Activated CD4-positive, alpha-beta T cell treated with anti-CD3 and anti-CD28 coated beads, Interleukin-2, Interleukin-6, amounts not matched to agents 100 ng/mL and 50 ng/mL, durations not matched to agents 16 hours and 8 hours (primary cell): ENCODE measurements at regions not wholly inside any gene's neighbourhood (a gene's known extent, or its start where the extent isn't known, plus 50 kb on each side); places are given as distances from the start of the nearest gene placed in this dataset.
"Not testable (repeated sequence)": the region's sequence is repeated elsewhere in the genome, so short reads cannot be mapped to it uniquely, and the experiment has no call there.

Experiments
- DNase-seq: peaks from one replicate; pipeline ENCODE4 v3.0.0-alpha.2; 2020

DNA sequence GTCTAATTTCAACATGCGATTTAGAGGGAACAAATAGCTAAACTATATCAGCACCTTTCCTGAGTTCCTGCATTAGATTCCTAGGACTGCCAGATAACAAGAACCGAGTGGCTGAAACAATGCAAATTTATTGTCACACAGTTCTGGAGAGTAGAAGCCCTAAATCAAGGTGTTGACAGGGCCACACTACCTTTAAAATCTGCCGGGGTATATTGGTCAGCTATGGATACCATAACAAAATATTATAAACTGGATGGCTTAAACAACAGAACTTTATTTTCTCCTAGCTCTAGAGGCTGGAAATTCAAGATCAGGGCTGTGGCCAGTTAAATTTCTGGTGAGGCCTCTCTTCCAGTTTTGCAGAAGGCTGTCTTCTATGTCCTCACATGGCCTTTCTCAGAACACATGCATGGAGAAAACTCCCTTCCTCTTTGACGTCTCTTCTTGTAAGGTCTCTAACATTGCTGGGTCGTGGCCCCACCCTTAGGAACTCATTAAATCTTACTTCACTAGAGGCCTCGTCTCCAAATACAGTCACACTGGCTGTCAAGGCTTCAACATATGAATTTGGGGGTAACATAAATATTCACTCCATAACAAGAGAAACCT, 144.3 kb downstream of the FCRL5 start:
- no peak for DNase-seq

DNA sequence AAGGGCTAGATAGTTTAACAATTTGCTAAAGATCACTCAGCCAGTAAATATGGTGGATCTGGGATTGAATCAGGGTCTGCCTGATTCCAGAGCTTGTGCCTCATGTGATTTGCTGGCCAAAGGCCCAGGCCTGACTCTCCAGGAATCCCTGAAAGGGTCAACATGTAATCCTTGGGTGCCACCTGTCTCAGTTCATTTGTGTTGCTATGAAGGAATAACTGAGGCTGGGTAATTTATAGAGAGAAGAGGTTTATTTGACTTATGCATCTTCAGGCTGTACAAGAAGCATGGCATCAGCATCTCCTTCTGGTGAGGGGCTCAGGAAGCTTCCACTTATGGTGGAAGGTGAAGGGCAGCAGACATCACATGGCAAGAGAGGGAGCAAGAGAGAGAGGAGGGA, 144.9 kb downstream of the FCRL5 start:
- DNase-seq = no peak

DNA sequence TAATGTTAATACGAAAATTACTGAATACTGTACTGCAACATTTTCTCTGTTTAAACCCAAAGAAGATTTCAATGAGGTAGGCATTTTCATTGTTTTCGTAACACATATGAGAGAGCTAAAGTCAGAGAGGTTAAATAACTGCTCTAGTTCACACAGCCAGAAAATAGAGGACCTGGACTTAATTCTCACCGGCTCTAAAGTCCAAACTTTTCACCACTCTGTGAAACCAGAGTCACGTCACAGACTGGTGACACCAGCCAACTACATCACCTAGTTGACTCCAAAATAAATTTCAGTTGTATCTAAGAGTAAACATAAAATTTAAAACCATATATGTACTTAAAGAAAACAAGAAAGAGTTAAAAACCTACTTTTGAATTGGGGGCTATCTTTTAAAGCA, 146.7 kb downstream of the FCRL5 start:
- DNase-seq = no peak

DNA sequence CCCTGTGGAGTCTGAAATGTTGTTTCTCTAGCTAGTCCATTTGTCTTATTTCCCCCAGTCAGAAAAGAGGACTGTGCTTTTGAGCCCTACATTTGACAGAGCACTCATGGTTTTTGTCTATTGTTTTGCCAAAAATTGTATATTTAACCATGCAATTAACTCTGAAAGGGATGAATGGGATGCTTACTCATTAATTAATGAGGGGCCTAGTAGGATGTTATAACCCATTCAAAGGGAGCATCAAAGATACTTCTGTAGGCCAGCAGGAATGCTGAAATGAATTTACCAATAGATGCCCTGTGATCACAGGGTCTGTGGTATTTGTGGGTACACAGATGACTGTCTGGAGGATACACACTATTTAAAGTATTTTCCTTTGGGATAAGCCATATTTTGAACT, 147.7 kb downstream of the FCRL5 start:
- no peak for DNase-seq

DNA sequence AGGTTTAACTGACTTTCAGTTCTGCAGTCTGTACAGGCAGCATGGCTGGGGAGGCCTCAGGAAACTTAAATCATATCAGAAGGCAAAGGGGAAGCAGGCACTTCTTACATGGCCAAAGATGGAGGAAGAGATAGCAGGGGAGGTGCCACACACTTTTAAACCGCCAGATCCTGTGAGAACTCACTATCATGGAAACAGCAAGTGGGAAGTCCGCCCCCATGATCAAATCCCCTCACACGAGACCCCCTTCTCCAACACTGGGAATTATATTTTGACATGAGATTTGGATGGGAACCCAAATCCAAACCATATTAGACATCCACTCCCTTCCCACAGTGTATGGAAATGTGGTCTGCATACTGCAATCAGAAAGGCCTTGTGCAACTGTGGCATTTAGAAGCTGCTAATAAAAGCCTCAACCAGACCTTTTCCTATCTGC, 148.2 kb downstream of the FCRL5 start:
- no peak for DNase-seq

DNA sequence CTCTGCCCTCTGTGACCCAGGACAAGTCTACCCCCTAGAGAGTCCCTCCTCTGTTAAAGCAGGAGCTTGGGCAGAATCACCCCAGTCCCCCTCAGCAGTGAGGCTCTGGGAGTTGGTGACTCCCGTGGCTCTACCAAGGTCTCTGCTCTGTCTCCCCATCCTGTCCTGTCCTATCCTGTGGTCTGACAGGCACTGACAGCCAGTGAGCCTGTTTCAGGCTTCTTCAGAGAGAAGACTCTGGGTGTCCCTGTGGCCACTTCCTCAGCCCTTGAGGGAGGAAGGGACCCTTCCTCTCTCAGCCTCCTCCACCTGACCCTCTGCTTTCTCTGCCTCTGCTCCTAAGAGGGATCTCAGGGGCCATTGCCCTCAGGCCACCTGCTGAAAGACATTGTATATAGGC, 148.7 kb downstream of the FCRL5 start:
- no peak for DNase-seq

DNA sequence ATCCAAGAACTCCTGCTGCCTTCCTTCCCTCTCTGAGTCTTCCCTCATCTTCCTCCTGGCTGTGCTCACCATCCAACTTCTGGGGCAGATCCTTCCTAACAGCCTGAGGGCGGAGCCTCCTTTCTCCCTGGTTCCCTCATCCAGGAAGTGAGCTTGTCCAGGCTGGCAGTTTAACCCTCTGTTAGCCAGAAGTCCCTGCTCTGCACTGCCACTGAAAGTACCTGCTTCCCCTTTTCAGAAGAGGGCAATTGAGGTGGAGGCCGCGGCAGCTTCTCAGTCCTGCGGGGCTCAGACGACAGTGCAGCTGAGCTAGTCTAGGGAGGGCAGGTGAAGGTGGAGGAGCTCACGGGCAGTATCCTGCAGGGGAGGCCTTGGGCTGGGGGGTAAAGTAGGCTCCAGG, 149.1 kb downstream of the FCRL5 start:
- no peak for DNase-seq

DNA sequence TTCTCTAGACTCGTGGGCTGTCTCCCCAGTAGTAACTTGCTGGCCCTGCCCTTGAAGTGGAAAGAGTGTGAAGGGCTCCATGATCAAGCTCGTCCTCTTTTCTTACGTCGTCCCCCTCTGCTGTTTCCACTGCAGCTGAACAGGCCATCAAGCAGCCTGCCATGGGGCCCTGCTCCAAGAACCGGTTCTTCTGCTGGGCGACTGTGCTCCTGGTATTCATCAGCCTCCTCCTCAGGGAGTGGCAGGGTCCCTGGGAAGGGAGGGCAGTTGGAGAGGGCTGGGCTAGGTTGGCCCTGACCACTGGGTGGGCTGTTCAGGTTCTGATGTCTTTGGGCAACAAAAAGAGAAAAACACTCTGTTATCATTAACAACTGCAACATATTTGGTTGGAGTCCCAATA, 151.5 kb downstream of the FCRL5 start:
- no peak for DNase-seq

DNA sequence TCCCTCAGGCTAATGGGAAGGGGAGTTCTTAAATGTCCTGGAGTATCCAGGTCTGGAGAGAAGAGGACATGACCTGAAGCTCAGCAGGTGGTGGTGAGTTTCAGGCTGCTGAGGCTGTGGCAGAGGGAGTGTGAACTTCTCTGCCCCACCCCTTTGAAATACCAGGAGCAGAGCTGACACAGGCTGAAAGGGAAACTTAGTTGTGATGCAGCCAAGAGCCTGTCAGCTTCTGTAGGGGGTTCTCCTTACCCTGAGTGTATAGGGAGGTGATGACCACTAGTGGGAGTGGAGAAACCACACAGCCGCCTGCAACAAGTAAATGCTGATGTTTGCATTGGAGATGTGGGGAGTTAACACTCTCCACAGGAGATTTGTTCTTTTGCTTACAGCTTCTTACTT, 152.3 kb downstream of the FCRL5 start:
- peak; percentile 10 for DNase-seq

DNA sequence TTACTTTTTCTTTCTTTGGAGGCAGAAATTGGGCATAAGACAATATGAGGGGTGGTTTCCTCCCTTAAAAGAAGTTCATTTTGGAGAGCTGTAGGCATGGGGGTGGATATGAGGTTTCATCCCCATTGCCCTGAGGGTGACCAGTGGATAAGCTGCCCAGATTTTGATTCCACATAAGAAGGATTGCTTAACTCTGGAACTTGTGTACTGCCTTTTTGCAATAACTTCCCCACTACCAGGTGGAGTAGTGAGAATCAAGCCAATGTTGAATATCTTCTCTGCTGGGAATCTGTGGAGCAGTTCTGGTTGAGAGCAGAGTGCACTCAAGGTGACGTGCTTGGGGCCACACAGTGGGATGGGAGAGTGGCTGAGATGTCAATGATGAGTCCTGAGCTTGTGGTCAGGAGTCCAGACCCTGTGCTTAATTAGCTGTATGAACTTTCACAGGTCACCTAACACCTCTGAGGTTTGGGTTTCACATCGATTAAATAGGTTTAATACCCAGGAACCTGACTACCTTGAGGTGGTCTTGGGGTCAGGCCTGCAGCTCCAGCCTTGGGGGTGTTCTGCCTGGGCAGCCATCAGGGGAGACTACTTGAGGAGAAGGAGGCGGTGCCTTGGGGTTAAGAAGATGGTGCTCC, 152.9 kb downstream of the FCRL5 start:
- DNase-seq = no peak

DNA sequence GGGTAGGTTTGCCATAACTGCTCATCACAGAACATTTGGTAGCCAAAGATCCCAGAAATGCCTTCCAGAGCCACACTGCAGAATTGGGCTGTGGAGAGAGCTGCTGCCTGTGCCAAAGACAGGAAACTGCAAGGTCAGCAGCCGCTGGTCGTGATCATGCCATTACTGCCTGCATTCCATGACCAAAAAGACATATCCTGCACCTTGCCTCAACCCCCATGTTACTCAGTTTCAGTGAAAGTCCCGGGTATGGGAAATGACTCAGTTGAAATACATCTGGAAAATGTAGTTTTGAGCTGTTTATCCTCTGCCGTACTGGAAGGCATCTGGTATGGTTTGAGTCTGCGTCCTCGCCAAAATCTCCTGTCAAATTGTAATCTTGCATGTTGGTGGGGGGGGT, 161.7 kb downstream of the FCRL5 start:
- DNase-seq = no peak

DNA sequence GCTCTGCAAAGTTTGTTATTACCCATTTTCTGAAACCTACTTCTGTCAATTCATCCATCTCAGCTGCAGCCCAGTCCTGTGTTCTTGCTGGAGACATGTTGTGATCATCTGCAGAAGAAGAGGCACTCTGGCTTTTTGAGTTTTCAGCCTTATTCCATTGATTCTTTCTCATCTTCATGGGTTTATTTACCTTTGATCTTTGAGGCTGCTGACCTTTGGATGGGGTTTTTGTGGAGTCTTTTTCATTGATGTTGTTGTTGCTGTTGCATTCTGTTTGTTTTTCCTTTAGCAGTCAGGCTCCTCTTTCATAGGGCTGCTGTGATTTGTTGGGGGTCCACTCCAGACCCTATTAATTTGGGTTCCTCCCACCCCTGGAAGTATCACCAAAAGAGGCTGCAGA, 164.3 kb downstream of the FCRL5 start:
- no peak for DNase-seq

DNA sequence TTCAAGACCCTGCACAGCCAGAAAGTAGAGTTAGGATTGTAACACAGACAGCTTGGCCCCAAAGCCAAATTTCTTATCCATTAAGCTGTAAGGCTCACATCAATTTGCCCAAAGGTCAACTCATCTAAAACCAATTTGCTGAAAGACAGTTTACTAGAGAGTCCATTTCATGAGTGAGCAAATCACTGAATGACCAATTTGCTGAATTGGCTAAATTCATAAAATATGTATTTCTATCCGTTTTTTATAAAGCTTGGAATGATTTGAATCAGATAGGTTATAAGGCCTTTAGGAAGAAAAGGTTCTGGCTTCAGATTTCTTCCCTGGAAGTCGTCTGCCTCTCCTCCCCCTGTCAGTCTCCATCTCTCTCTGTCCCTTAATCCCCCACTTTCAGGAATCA, 168.1 kb downstream of the FCRL5 start:
- DNase-seq = no peak

DNA sequence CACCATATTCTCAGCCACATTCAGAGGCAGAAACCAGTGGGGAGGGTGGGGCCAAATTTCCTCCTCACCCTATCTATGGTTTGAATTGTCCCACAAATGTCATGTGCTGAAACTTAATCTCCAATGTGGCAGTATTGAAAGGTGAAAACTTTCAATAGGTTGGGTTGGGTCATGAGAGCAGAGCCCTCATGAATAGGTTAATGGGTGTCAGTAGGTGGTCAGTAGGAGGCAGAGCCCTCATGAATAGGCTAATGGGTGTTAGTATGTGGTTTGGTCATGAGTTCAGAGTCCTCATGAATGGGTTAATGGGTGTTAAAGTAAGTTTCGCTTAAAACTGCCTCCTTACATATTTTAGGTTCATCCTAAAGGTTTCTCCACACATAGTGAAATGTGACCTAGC, 170.0 kb downstream of the FCRL5 start:
- DNase-seq = no peak

DNA sequence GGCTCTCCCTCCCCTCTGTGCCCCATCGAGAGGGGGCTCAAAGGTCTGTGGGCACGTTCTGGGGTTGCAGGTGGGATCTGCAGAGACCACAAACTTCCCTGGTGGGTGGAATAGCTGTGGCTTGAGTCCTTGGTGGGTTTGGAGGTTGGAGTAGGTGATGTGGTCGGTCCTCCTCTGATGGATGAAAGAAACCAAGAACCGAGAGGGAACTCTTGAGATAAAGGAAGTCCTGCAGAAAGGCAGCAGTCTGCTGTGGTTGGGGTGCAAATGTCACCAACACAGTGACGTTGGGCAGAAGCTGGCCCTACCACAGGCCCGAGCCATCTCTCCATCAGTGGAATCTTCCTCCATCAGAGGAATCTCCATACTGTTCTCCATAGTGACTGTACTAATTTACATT, 171.8 kb downstream of the FCRL5 start:
- no peak for DNase-seq

DNA sequence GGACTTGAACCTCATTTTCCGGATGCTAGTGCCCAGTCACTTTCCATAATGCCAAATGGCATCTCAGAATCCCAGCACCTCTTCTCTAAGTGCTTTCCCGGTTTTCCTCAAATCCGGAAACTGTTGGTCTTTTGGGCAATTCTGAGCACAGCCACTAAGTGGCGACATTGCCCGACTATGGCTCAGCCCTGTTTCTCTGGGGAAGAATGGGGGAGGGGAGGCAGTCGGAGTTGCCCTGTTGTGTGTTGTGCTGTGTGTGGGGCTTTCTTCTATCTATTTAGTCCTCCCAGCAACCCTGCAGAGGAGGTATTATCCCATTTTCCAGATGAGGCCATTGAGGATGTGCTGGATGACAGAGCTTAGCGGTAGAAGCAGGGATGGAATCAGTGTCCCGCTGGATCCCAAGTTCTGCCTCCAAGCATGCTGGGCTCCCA, 175.0 kb downstream of the FCRL5 start:
- DNase-seq = peak; percentile 43

DNA sequence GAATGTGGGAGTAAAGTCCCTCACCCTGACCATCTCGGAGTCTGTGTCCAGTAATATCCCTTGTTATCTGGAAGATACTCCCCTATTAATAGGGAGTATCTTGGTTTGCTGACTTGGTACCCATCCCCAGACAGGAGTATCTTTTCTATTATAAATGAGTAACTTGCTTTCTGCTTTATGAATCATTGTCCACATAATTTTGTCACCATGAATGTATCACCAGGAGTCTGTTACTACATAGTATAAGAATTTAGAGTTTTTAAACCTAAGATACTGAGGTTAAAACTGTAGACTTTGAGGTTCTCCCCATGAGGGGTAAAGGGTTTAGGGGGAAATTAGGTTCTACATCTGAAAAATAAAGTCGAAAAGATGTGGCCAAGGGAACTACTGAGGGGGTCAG, 175.6 kb downstream of the FCRL5 start:
- no peak for DNase-seq

DNA sequence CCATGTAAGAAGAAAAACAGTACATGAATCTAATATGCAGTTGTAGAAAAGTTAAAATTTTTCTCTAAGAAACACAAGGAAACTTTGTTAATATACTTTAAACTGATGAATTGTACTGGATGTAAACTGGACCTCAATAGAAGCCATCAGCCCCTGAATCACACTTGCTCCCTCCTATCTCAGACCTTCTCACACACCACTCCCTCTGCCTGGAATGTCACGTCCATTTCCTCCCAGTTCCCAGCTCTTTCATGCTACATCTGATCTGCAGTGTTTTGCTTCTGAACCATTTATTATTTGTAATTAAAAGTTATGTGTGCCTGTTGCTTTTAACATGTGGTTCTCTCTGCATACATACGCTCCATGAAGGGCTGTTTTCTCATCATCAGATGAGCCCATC, 180.0 kb downstream of the FCRL5 start:
- not testable (repeated sequence) for DNase-seq

DNA sequence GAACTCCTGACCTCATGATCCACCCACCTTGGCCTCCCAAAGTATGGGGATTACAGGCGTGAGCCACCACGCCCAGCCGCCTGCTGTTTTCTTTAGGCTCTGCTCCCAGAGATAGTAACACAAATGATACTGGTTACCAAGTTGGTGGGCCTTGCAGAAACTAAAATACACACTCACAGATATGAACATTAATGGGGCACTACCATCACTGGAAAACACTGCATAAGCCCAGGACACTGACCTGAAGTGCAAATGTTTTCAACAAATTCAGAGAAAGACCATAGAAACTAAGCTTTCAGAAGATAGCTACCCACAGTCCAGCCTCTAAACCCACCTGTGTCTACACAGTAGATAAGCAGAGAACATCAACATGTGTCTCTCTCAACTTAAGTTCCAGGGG, 180.5 kb downstream of the FCRL5 start:
- DNase-seq = no peak

DNA sequence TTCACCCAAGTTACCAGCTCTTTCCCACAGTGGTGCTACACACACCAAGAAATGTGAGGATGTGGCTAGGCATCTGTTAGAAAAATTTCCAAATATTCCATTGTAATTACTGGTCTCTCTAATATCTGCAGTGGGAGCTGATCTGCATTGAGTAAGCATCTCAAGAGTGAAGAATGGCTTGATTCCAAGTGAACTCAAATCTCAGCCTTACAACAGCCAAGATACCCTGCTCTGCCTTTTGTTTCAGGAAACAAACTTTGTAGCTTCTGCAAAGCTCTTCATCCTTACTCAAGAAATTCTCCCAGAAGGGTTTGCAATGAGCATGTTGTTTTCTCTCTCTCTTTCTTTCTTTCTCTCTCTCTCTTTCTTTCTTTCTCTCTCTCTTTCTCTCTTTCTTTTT, 181.1 kb downstream of the FCRL5 start:
- no peak for DNase-seq

DNA sequence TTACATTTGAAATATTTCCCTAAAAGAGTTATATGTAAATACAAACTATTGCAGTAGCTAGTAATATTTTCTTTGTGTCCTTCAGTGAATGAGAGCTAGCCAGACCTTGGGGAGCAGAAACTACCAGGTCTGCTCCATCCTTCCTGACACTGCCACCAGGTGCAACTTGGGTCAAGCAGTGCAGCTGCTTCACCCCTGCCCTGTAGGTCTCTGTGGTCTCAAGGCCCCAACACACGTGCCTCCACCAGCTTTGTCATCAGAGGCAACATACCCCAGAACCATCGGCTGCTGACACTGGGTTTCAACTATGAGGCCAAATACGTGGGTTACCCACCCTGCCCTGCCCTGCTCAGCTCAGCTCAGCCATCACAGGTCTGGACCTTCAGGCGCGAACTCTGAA, 181.6 kb downstream of the FCRL5 start:
- DNase-seq = no peak

DNA sequence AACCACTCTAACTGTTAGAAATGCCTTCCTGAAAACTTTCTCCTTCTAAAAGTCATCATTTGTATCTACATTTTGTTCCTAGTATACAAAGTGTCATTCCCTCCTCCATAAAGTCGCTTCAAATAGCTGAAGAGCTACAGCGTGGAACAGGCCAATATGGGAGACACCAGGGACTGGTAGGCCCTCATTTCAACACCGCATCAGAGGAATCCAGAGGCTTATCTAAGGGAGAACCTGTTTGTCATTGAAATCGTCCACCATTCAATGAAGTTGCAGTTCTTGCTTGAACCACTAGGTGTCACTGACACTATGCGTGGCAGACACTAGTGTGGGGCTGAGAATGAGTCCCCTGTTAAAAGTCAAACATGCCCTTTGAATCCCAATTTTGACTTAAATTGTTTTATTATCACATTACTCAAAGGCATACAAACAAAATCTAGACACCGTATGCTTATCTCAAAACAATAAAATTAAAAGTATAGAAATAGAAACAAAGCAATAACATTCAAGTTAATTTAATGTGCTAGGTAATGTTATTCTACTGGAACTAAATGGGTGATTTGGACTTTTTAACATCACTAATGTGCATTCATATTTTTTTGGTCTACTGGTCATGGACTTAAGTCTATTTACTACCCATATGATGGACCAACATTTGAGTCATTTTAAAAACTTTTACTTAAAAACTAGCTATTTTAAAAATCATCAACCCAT, 182.3 kb downstream of the FCRL5 start:
- peak; percentile 65 for DNase-seq

DNA sequence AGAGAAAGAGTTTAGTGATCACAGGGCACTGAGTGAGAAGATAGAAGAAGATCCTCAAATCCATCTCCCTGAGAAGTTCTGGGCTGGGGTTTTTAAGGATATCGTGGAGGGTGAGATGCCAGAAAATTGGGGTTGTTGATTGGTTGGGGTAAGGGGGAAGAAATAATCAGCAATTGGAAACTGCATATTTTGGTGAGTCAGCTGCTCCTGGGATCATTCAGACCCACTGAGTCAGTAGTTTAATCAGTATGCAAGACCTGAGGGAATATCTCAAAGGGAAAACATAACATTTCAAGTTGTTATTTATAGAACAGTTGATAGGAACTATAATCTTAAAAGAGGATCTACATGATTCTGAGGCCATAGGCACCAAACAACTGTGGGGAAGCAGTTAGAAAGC, 183.4 kb downstream of the FCRL5 start:
- not testable (repeated sequence) for DNase-seq

DNA sequence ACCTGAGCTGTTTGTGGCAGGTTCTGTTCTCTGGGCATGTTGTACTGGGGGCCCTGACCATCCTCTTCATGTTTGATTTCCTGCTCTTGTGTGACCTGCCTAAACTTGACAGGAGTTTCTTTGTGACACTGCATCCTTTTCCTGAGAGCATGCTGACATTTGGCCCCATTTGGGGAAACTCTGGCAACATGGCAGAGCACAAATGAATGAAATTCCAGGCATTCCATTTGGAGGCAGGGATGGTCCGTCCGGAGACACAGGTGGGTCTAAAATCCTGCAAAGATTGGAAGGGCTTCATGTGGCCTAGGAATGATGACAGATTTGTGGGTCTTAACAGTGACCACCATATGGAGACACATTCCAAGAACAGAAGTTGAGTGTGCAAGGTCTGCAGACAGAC, 184.0 kb downstream of the FCRL5 start:
- no peak for DNase-seq

DNA sequence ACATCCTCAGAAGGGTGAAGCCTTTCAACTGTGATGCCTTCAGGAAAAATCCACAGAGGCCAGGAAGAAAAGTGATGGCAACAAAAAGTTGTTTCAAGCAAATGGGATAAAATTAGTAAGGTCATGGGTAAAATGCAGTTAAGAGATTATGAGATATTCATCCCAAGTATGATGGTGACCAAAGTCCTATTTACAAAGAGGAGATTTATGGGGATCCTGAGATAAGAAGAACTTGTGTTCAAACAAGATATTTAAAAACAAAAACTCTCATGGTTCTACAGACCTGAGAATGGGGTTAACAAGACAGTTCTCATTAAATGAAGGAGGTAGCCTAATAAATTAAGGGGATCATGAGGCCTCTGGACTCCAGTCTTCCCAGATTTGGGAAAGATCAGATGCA, 184.4 kb downstream of the FCRL5 start:
- no peak for DNase-seq
